B cell (primary cell): ENCODE measurements at regions not wholly inside any gene's neighbourhood (a gene's known extent, or its start where the extent isn't known, plus 50 kb on each side); places are given as distances from the start of the nearest gene placed in this dataset.

Experiments used
- ATAC-seq: fragments of 200-7000 bp; cut with Tn5 transposase; one replicate; pipeline ENCODE4 v1.10.0; 2021; ENCODE audit warnings: low read depth, mild to moderate bottlenecking, moderate number of reproducible peaks, moderate library complexity
- CTCF ChIA-PET: fragments of 350-600 bp; sonication (Branson Sonifier 250); formaldehyde crosslinking; loops from one replicate; lab custom pipeline; 2021; ENCODE audit warnings: antibody characterized with exemption, inconsistent platforms; lab: Charles Lee
- POLR2A ChIA-PET: fragments of 350-600 bp; sonication (Branson Sonifier 250); formaldehyde crosslinking; loops from one replicate; lab custom pipeline; 2021; ENCODE audit warnings: antibody characterized with exemption; lab: Charles Lee
- DNase-seq: peaks from one replicate; pipeline ENCODE4 v3.0.0; 2013
- H2AFZ ChIP-seq: 2 replicates; pipeline ENCODE4 v1.6.1; 2012; ENCODE audit warnings: mild to moderate bottlenecking, low read depth, low read length; ENCODE audit not compliant: insufficient read depth, poor library complexity, severe bottlenecking
- H3K27ac ChIP-seq, 2 donors: 1 replicate in 1 of 2; 2 replicates in 1 of 2; pipeline ENCODE4 v1.5.1; 2012 to 2013; ENCODE audit warnings: low read length in 2 of 2, mild to moderate bottlenecking in 2 of 2, moderate library complexity in 1 of 2
- H3K27me3 ChIP-seq, 4 experiments: fragments of 200-600 bp in 1 of 4; sonication (generic) in 1 of 4; replicated peaks in 1 of 4; 1 replicate in 2 of 4; 2 replicates in 2 of 4; pipeline versions ENCODE4 v1.6.1 to v1.7.0; 2013 to 2016; ENCODE audit warnings: low read length in 3 of 4, mild to moderate bottlenecking in 2 of 4, mixed read lengths in 1 of 4, moderate library complexity in 1 of 4; ENCODE audit not compliant: insufficient read depth in 4 of 4, control insufficient read depth in 3 of 4; ENCODE audit errors: control extremely low read depth in 1 of 4
- H3K36me3 ChIP-seq, 2 experiments: replicated peaks in 1 of 2; 1 replicate in 1 of 2; 2 replicates in 1 of 2; pipeline versions ENCODE4 v1.6.1 to v1.7.1; 2013; ENCODE audit warnings: low read length in 1 of 2; ENCODE audit not compliant: insufficient read depth in 2 of 2, control insufficient read depth in 1 of 2; ENCODE audit errors: control extremely low read depth in 1 of 2, extremely low read depth in 1 of 2
- H3K4me1 ChIP-seq, 2 donors: fragments of 200-600 bp in 1 of 2; sonication (generic) in 1 of 2; 1 replicate in 1 of 2; 2 replicates in 1 of 2; pipeline versions ENCODE4 v1.5.1 to v1.6.1; 2013 to 2017; ENCODE audit warnings: low read length in 2 of 2; ENCODE audit not compliant: control insufficient read depth in 2 of 2, insufficient read depth in 2 of 2
- H3K4me2 ChIP-seq: replicated peaks from 2 replicates; pipeline ENCODE3; 2012; ENCODE audit warnings: mild to moderate bottlenecking, low read depth, low read length; ENCODE audit not compliant: poor library complexity, severe bottlenecking
- H3K4me3 ChIP-seq, 5 experiments: fragments of 200-600 bp in 1 of 5; sonication (generic) in 1 of 5; 1 replicate in 3 of 5; 2 replicates in 2 of 5; pipeline versions ENCODE4 v1.5.1 to v1.7.0; 2011 to 2016; ENCODE audit warnings: low read length in 4 of 5, mild to moderate bottlenecking in 4 of 5, low read depth in 2 of 5, control low read depth in 1 of 5, moderate library complexity in 1 of 5; ENCODE audit not compliant: insufficient read depth in 1 of 5; ENCODE audit errors: control extremely low read depth in 1 of 5, extremely low read depth in 1 of 5
- H3K79me2 ChIP-seq: fragments of 200-600 bp; sonication (generic); one replicate; pipeline ENCODE4 v1.6.0; 2016; ENCODE audit warnings: low read length; ENCODE audit not compliant: control insufficient read depth, insufficient read depth
- H3K9ac ChIP-seq: fragments of 200-600 bp; sonication (generic); 2 replicates; pipeline ENCODE4 v1.6.1; 2017; ENCODE audit warnings: mild to moderate bottlenecking, low read length, moderate library complexity
- H3K9me3 ChIP-seq, 3 donors: one replicate each; pipeline versions ENCODE4 v1.6.1 to v1.7.1; 2013; ENCODE audit warnings: low read length in 2 of 3; ENCODE audit not compliant: control insufficient read depth in 2 of 3, insufficient read depth in 1 of 3; ENCODE audit errors: control extremely low read depth in 1 of 3
- H4K20me1 ChIP-seq: 2 replicates; pipeline ENCODE4 v1.6.0; 2012; ENCODE audit warnings: mild to moderate bottlenecking, low read length; ENCODE audit not compliant: insufficient read depth, control insufficient read depth, poor library complexity, severe bottlenecking
- H3K27ac Mint-ChIP-seq: one replicate; pipeline ENCODE4 v1.8.0; 2021; ENCODE audit warnings: mixed read lengths
- H3K27me3 Mint-ChIP-seq: one replicate; pipeline ENCODE4 v1.8.0; 2021; ENCODE audit warnings: mixed read lengths
- H3K4me1 Mint-ChIP-seq: one replicate; pipeline ENCODE4 v1.8.0; 2021; ENCODE audit warnings: mixed read lengths
- H3K4me3 Mint-ChIP-seq: one replicate; pipeline ENCODE4 v1.8.0; 2021; ENCODE audit warnings: mixed read lengths
- H3K9me3 Mint-ChIP-seq: one replicate; pipeline ENCODE4 v1.8.0; 2022; ENCODE audit warnings: mixed read lengths; ENCODE audit not compliant: insufficient read depth
- CTCF ChIP-seq: fragments of 200-600 bp; IDR thresholded peaks from one replicate; pipeline ENCODE4 v1.8.0; 2022; ENCODE audit warnings: antibody characterized with exemption, mild to moderate bottlenecking
- EZH2 ChIP-seq: IDR thresholded peaks from 2 replicates; pipeline ENCODE4 v1.6.1; 2012; ENCODE audit warnings: borderline replicate concordance, low read depth, mild to moderate bottlenecking, moderate library complexity, low read length; ENCODE audit not compliant: insufficient read depth, poor library complexity, severe bottlenecking
- WGBS: methylation state at CpG from one replicate; pipeline ENCODE4 v1.1.5; 2013; ENCODE audit warnings: missing lambda C conversion rate; ENCODE audit not compliant: insufficient coverage; 5-methylcytosine and 5-hydroxymethylcytosine counted together
- intact Hi-C: fragments of 100-400 bp; cut with micrococcal nuclease; formaldehyde crosslinking; loops from one replicate; pipeline ENCODE4 v1.10.0; 2022

DNA sequence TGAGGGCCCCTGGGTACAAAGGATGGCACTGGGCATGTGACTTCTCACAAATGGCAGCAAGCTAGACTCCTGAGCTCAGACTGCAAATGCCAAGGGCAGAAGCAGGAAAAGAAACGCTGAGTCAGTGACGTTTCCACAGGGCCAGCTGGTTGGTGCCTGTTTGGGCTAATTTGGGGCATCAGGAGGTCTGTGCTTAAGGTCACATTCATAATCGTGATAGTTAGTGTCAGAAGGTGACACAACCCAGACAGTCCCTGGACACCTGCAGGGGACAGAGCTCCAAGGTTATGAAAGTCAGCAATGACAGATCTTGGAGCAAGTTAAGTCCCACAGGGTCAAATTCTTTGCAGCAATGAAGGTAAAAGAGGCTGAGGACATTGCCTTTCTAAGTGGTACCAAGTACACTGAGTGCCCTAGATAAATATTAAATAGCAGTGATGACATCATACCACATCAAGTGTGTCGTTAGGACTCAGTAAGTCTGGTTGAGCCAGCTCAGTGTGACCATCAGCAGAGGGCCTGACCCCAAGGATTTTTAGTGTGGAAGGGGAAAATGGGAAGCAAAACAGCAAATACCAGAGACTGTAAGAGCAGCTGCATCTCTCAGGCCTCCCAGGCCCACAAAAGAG lies 556.9 kb upstream of the CFAP20DC start:
- Histone ChIP-seq H3K36me3 (no peaks in the 10 kb centered on the region), H3K79me2 (no peaks in the 10 kb centered on the region), H3K4me1 (no peaks in the 10 kb centered on the region), H3K9me3 (no peaks in the 10 kb centered on the region), H3K4me2 (no peak overlapping the region), H3K27me3 (no peaks in the 10 kb centered on the region), H4K20me1 (no peaks in the 10 kb centered on the region), H3K27ac (no peak overlapping the region), H3K4me3 (no peak overlapping the region), H3K9ac (no peak overlapping the region), H2AFZ (no peak overlapping the region)
- H3K4me3 Mint-ChIP-seq = no peak overlapping the region
- no peaks in the 10 kb centered on the region for H3K9me3 Mint-ChIP-seq
- H3K27me3 Mint-ChIP-seq = peaks cover 16% of the 10 kb centered on the region
- no peak for ATAC-seq
- 48% methylated on average over 3 of the region's 4 CpGs for WGBS
- no peak for DNase-seq
- ChIA-PET CTCF (interaction anchor here (0.8 kb wide), 1 partner anchor 251 kb away, joined by 3 read pairs; no protein-coding TSS in a partner anchor), POLR2A (no interaction called here)
- no peak overlapping the region for H3K27ac Mint-ChIP-seq
- no peaks in the 10 kb centered on the region for H3K4me1 Mint-ChIP-seq
- intact Hi-C loops = no loop called here
- TF ChIP-seq EZH2 (no peak), CTCF (no peak)

DNA sequence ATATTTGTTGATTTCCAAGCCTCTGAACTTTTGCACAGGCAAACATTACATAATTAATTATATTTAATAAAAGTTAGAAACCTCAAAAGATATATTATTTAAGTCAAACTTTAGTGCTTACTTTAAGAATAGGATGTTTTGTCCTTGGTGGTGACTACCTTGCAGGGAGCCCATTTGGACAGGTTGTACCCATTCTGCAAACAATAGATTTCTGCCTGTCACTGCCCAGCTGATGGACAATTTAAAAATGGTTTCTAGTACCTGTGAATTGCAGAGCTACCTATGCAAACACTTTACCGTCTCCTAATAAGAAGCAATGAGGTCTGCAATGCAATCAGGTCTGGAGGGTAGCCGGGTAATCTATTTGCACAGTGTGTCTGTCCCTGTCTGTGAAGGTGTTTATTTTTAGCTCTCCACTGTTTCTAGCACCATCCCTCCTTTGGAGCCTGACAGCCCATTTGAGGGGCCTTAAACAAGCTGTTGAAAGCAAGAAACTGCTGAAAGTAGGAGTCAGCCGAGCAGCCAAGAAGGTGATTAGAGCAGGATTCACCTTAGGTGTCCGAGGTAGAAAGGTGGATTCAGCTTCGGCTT lies 556.2 kb upstream of the CFAP20DC start:
- H3K36me3 ChIP-seq = no peaks in the 10 kb centered on the region
- intact Hi-C loops = no loop called here
- no peak overlapping the region for H3K4me2 ChIP-seq
- H3K4me3 Mint-ChIP-seq = no peak overlapping the region
- H3K4me1 Mint-ChIP-seq = no peaks in the 10 kb centered on the region
- no peak overlapping the region for H3K27ac Mint-ChIP-seq
- no peaks in the 10 kb centered on the region for H3K79me2 ChIP-seq
- ChIA-PET CTCF (no interaction called here), POLR2A (no interaction called here)
- no peak overlapping the region for H3K4me3 ChIP-seq
- H4K20me1 ChIP-seq = no peaks in the 10 kb centered on the region
- no peaks in the 10 kb centered on the region for H3K9me3 ChIP-seq
- no peaks in the 10 kb centered on the region for H3K27me3 ChIP-seq
- H3K9ac ChIP-seq = no peak overlapping the region
- no peak overlapping the region for H2AFZ ChIP-seq
- H3K27me3 Mint-ChIP-seq = peaks cover 16% of the 10 kb centered on the region
- no peaks in the 10 kb centered on the region for H3K9me3 Mint-ChIP-seq
- ATAC-seq (no peak), DNase-seq (no peak)
- H3K4me1 ChIP-seq = no peaks in the 10 kb centered on the region
- TF ChIP-seq EZH2 (no peak), CTCF (no peak)
- no peak overlapping the region for H3K27ac ChIP-seq
- WGBS = 96% methylated on average over 4 of the region's 5 CpGs
